PC-3 (cell line): ENCODE measurements at regions not wholly inside any gene's neighbourhood (a gene's known extent, or its start where the extent isn't known, plus 50 kb on each side); places are given as distances from the start of the nearest gene placed in this dataset.

ENCODE experiments used
- ATAC-seq: fragments of 200-7000 bp; cut with Tn5 transposase; 2 replicates; pipeline ENCODE4 v1.9.1; 2020; ENCODE audit warnings: mild to moderate bottlenecking, moderate library complexity
- BruUV-seq: library from RNA; stranded (reverse); fragments of 400-500 nt; replicated peaks from 2 replicates; lab custom pipeline; 2021; lab: Mats Ljungman, UMichigan
- CTCF ChIA-PET: fragments of 300-600 bp; sonication (Branson Sonifier 250); formaldehyde crosslinking; loops from one replicate; lab custom pipeline; 2022; ENCODE audit warnings: antibody characterized with exemption; lab: Charles Lee
- POLR2A ChIA-PET: fragments of 300-600 bp; sonication (Branson Sonifier 250); formaldehyde crosslinking; loops from one replicate; lab custom pipeline; 2022; ENCODE audit warnings: antibody characterized with exemption; ENCODE audit not compliant: unreplicated experiment; lab: Charles Lee
- DNase-seq: peaks from one replicate; pipeline ENCODE4 v3.0.0-alpha.2; 2015
- H2AFZ ChIP-seq: fragments of 300-600 bp; sonication (generic); 2 replicates; pipeline ENCODE4 v1.6.0; 2016; ENCODE audit warnings: antibody characterized with exemption, low read length
- H3F3A ChIP-seq: fragments of 300-600 bp; sonication (generic); one replicate; pipeline ENCODE4 v1.6.0; 2017; ENCODE audit warnings: antibody characterized with exemption, low read length, control low read depth, mild to moderate bottlenecking; ENCODE audit not compliant: unreplicated experiment
- H3K27ac ChIP-seq: fragments of 300-600 bp; sonication (generic); 2 replicates; pipeline ENCODE4 v1.5.1; 2016; ENCODE audit warnings: mild to moderate bottlenecking, low read length
- H3K27me3 ChIP-seq: fragments of 300-600 bp; sonication (generic); 2 replicates; pipeline ENCODE4 v1.6.1; 2016; ENCODE audit warnings: low read length, mixed read lengths
- H3K36me3 ChIP-seq: fragments of 300-600 bp; sonication (generic); 2 replicates; pipeline ENCODE4 v1.6.1; 2016; ENCODE audit warnings: low read depth, mixed run types, low read length, mixed read lengths
- H3K4me1 ChIP-seq: fragments of 300-600 bp; sonication (generic); 2 replicates; pipeline ENCODE4 v1.5.1; 2016; ENCODE audit warnings: low read length; ENCODE audit not compliant: insufficient read depth
- H3K4me2 ChIP-seq: fragments of 300-600 bp; sonication (generic); 2 replicates; pipeline ENCODE4 v1.6.0; 2016; ENCODE audit warnings: low read length
- H3K4me3 ChIP-seq: fragments of 300-600 bp; sonication (generic); 2 replicates; pipeline ENCODE4 v1.5.1; 2016; ENCODE audit warnings: mild to moderate bottlenecking, low read length, mixed read lengths
- H3K79me2 ChIP-seq: fragments of 300-600 bp; sonication (generic); 2 replicates; pipeline ENCODE4 v1.6.1; 2017; ENCODE audit warnings: low read length, mixed read lengths
- H3K9ac ChIP-seq: fragments of 300-600 bp; sonication (generic); 2 replicates; pipeline ENCODE4 v1.6.0; 2016; ENCODE audit warnings: mild to moderate bottlenecking, low read length
- H3K9me2 ChIP-seq: fragments of 300-600 bp; sonication (generic); replicated peaks from 2 replicates; pipeline ENCODE4 v1.6.1; 2016; ENCODE audit warnings: mixed run types, low read length, mixed read lengths
- H3K9me3 ChIP-seq: fragments of 300-600 bp; sonication (generic); 2 replicates; pipeline ENCODE4 v1.6.1; 2016; ENCODE audit warnings: low read length, mixed read lengths
- H4K20me1 ChIP-seq: fragments of 300-600 bp; sonication (generic); 2 replicates; pipeline ENCODE4 v1.6.1; 2016; ENCODE audit warnings: low read length, mixed read lengths
- EZH2 ChIP-seq: fragments of 300-600 bp; sonication (generic); IDR thresholded peaks from one replicate; pipeline ENCODE4 v1.6.1; 2017; ENCODE audit warnings: antibody characterized with exemption, mild to moderate bottlenecking, low read length; ENCODE audit not compliant: unreplicated experiment
- EZH2phosphoT487 ChIP-seq: fragments of 300-600 bp; sonication (generic); IDR thresholded peaks from 2 replicates; pipeline ENCODE4 v1.6.1; 2018; ENCODE audit warnings: mild to moderate bottlenecking, antibody characterized with exemption, low read length, borderline replicate concordance
- intact Hi-C: fragments of 100-400 bp; cut with micrococcal nuclease; formaldehyde crosslinking; loops from 2 replicates; pipeline ENCODE4 v1.9.0; 2023
- TF ChIP-seq, protein P1 (sequence below): fragments of 300-600 bp; sonication (generic); conservative IDR thresholded peaks from 2 replicates; pipeline ENCODE4 v1.5.1; 2017; ENCODE audit warnings: antibody characterized with exemption, low read depth, mild to moderate bottlenecking, low read length

DNA sequence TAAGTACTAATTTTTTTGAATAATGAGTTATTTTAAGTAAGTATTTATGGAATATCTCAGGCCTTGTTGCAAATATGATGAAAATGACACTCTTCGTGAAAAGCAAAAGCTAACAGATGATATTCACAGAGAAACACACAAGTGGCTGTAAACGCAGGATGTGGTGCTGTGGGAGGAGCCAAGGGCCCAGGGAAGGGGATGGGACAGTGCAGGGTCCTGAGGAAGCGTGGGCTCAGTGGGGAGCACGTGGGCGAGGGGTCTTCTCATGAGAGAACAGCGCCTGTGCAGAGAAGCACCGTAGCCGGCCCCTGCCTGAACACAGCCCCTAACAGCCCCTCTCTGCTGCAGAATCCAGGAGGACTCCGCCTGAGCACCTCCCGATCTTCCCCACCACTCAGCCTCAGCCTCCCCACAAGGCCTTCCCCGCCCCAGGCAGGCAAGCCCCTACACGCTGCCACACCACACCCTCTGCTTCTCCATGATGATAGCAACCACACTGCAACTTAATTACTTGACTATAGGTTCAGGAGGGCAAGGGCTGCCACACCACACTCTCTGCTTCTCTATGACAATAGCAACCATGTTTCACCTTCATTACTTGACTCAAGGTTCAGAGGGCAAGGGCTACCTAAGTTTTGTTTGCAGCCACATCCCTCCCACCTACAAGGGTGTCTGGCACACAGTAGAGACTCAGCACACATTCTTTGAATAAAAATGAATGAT lies 152.6 kb upstream of the RNF32 start:
- POLR2A ChIA-PET = no interaction called here
- DNase-seq (no peak), ATAC-seq (no peak)
- TF ChIP-seq EZH2 (no peak), EZH2phosphoT487 (no peak)
- TF ChIP-seq, protein P1, sequence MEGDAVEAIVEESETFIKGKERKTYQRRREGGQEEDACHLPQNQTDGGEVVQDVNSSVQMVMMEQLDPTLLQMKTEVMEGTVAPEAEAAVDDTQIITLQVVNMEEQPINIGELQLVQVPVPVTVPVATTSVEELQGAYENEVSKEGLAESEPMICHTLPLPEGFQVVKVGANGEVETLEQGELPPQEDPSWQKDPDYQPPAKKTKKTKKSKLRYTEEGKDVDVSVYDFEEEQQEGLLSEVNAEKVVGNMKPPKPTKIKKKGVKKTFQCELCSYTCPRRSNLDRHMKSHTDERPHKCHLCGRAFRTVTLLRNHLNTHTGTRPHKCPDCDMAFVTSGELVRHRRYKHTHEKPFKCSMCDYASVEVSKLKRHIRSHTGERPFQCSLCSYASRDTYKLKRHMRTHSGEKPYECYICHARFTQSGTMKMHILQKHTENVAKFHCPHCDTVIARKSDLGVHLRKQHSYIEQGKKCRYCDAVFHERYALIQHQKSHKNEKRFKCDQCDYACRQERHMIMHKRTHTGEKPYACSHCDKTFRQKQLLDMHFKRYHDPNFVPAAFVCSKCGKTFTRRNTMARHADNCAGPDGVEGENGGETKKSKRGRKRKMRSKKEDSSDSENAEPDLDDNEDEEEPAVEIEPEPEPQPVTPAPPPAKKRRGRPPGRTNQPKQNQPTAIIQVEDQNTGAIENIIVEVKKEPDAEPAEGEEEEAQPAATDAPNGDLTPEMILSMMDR = no peak
- Histone ChIP-seq H2AFZ (no peak overlapping the region), H3K27me3 (peaks cover 47% of the 10 kb centered on the region), H4K20me1 (no peaks in the 10 kb centered on the region), H3K27ac (no peak overlapping the region), H3K9me3 (no peaks in the 10 kb centered on the region), H3K36me3 (no peaks in the 10 kb centered on the region), H3K4me1 (no peaks in the 10 kb centered on the region), H3K9ac (no peak overlapping the region), H3K79me2 (no peaks in the 10 kb centered on the region), H3F3A (no peaks in the 10 kb centered on the region), H3K4me3 (no peak overlapping the region), H3K9me2 (no peaks in the 10 kb centered on the region), H3K4me2 (no peak overlapping the region)
- CTCF ChIA-PET = no interaction called here
- intact Hi-C loops = no loop called here
- no TSS peak for BruUV-seq

DNA sequence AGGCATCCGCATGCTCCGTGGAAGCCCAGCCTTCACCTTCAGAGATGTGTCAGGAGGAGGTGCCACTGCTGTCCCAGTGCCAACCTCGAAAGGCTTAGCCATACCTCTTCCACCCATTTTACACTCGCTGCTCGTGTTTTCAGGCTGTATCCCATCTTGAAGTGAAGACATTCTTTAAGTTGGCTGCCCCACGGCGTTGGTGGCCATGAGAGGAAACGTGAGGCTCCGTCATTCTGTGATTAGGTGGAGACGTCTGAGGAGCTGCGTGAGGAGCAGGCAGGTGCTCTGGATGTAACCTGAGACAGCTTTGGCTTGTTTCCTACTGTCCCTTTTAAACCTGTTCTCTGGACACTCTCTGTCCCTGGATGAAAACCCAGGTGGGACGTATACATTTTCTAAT lies 159.9 kb upstream of the RNF32 start:
- ATAC-seq (no peak), DNase-seq (no peak)
- H3K27me3 ChIP-seq = peaks cover 22% of the 10 kb centered on the region
- no TSS peak for BruUV-seq
- TF ChIP-seq EZH2 (no peak), EZH2phosphoT487 (no peak)
- TF ChIP-seq, protein P1 = no peak
- no peaks in the 10 kb centered on the region for H3K36me3 ChIP-seq
- no peaks in the 10 kb centered on the region; the same call in 1 of the 2 replicates for H3K4me1 ChIP-seq
- H3K4me2 ChIP-seq = no peak overlapping the region
- no peak overlapping the region for H2AFZ ChIP-seq
- no peak overlapping the region for H3K4me3 ChIP-seq
- H3K27ac ChIP-seq = no peak overlapping the region
- CTCF ChIA-PET = no interaction called here
- H4K20me1 ChIP-seq = no peaks in the 10 kb centered on the region
- no peak overlapping the region for H3K9ac ChIP-seq
- intact Hi-C loops = no loop called here
- no peaks in the 10 kb centered on the region for H3F3A ChIP-seq
- no peaks in the 10 kb centered on the region for H3K9me3 ChIP-seq
- H3K9me2 ChIP-seq = no peaks in the 10 kb centered on the region
- POLR2A ChIA-PET = no interaction called here
- H3K79me2 ChIP-seq = no peaks in the 10 kb centered on the region

DNA sequence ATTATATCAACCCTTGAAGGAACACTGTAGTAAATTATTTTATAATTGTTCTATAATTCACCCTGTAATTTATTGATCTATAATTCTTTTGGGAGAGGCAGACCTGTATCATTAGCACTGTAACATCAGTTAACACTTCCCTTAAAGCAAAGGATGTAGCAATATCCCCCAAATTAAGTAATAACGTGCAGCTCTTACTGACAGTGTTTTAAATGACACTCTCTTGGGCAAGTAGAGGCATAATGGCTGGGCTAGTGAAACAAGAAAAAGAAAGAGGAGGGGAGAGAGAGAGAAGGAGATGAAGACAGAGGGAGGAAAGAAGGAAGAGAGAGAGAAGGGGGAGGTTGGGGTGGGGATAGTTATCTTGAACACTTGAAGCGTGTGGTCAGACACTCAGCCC lies 161.0 kb upstream of the RNF32 start:
- ChIA-PET CTCF (no interaction called here), POLR2A (no interaction called here)
- Histone ChIP-seq H4K20me1 (no peaks in the 10 kb centered on the region), H3K27ac (no peak overlapping the region), H3K4me1 (peaks cover 2% of the 10 kb centered on the region), H3F3A (no peaks in the 10 kb centered on the region), H3K9me2 (no peaks in the 10 kb centered on the region), H3K9me3 (no peaks in the 10 kb centered on the region), H3K79me2 (no peaks in the 10 kb centered on the region), H3K9ac (no peak overlapping the region), H3K36me3 (no peaks in the 10 kb centered on the region), H3K27me3 (peaks cover 17% of the 10 kb centered on the region), H3K4me3 (no peak overlapping the region), H2AFZ (no peak overlapping the region), H3K4me2 (no peak overlapping the region)
- no peak for TF ChIP-seq EZH2
- TF ChIP-seq, protein P1 = no peak
- TF ChIP-seq EZH2phosphoT487 = no peak
- ATAC-seq = no peak
- intact Hi-C loops = loop anchor here (10.0 kb wide), 2 partner anchors 335 to 515 kb away; no protein-coding TSS in a partner anchor
- DNase-seq = no peak
- no TSS peak for BruUV-seq
